GM12891 (cell line): ENCODE measurements at regions not wholly inside any gene's neighbourhood (a gene's known extent, or its start where the extent isn't known, plus 50 kb on each side); places are given as distances from the start of the nearest gene placed in this dataset.
"Not testable (repeated sequence)": the region's sequence is repeated elsewhere in the genome, so short reads cannot be mapped to it uniquely, and the experiment has no call there.

Experiments used
- DNase-seq: peaks from one replicate; pipeline ENCODE4 v3.0.0; 2011; ENCODE audit warnings: low spot score; ENCODE audit not compliant: insufficient read length
- FAIRE-seq: peaks from 2 replicates; lab custom pipeline; 2011; peaks lifted over from hg19 to GRCh38; lab: Jason Lieb, UNC
- PAX5 ChIP-seq: IDR thresholded peaks from 2 replicates; pipeline ENCODE4 v1.6.1; 2011; ENCODE audit warnings: low read length, moderate library complexity, mild to moderate bottlenecking; ENCODE audit not compliant: insufficient read depth, severe bottlenecking
- POLR2A ChIP-seq: IDR thresholded peaks from 2 replicates; pipeline ENCODE4 v1.6.1; 2011; ENCODE audit warnings: low read depth, low read length, control low read depth
- POLR2AphosphoS5 ChIP-seq: IDR thresholded peaks from 2 replicates; pipeline ENCODE4 v1.6.1; 2011; ENCODE audit warnings: low read depth, low read length, control low read depth
- POU2F2 ChIP-seq: IDR thresholded peaks from 2 replicates; pipeline ENCODE4 v1.6.1; 2011; ENCODE audit warnings: low read depth, mild to moderate bottlenecking, control low read depth, low read length, moderate library complexity
- SPI1 ChIP-seq: IDR thresholded peaks from 2 replicates; pipeline ENCODE4 v1.6.1; 2011; ENCODE audit warnings: low read depth, low read length, control low read depth
- TAF1 ChIP-seq: IDR thresholded peaks from 2 replicates; pipeline ENCODE4 v1.6.1; 2011; ENCODE audit warnings: low read depth, low read length, control low read depth

DNA sequence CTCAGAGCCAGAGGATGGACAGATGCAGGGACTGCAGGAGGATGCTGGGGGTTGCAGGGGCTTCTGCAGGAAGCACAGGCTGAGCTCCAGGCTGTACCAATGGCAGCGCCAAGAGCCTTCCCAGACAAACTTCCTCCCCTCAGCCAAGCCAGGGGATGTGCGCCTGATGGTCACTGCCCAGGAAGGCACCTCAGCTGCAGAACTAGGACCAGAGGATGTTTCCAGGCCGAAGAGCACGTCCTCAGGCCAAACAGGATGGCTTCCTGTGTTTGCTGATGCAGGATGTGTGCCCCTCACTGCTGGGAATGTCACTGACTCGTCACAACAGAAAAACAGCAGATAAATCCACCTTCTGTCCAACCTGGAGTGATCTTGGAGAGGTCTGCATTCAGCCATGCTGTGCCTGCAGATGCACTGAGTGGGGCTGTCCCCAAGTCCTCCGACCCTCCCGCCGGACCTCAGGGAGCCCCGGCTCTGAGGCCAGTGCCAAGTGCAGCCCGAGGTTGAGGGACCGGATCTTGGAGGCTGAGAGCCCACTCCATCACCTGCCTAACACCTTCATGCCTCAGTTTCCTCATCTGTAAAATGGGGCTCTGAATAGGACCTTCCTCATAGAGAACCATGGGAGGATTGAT, 152.5 kb upstream of the CHST15 start:
- TF ChIP-seq SPI1 (no peak), POLR2A (no peak)
- no peak for FAIRE-seq
- DNase-seq: no peak

DNA sequence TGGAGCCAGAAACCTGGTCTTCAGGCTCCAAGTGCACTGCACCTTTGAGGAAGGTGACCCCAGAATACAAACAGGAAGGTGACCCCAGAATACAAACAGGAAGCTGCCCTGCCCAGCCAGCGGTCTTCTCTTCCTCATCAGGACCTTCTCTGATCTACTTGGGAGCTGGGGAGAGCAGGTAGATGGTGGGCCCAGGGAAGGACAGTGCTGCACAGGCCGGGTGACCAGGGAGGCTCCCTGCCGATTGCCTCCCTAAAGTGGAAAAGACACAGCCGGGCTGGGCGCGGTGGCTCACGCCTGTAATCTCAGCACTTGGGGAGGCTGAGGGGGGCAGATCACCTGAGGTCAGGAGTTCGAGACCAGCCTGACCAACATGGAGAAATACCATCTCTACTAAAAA, 151.8 kb upstream of the CHST15 start:
- no peak for TF ChIP-seq POLR2AphosphoS5
- no peak for TF ChIP-seq POU2F2
- TF ChIP-seq SPI1: no peak
- no peak for TF ChIP-seq POLR2A
- TF ChIP-seq PAX5: no peak
- no peak for DNase-seq
- no peak for FAIRE-seq

- TF ChIP-seq POLR2A: no peak
- no peak for TF ChIP-seq PAX5
- no peak for TF ChIP-seq POLR2AphosphoS5
- TF ChIP-seq POU2F2: no peak
- no peak for TF ChIP-seq SPI1
- TF ChIP-seq TAF1: no peak
- no peak for FAIRE-seq
- DNase-seq: no peak
Observed at GRCh38 chr10:124244256-124244877, 151.0 kb upstream of the CHST15 start.

GRCh38 chr10:124243702-124244121, 150.3 kb upstream of the CHST15 start:
- TF ChIP-seq POLR2AphosphoS5 (no peak), SPI1 (no peak), POLR2A (no peak), TAF1 (no peak), PAX5 (no peak), POU2F2 (no peak)
- no peak for DNase-seq
- FAIRE-seq: no peak

DNA sequence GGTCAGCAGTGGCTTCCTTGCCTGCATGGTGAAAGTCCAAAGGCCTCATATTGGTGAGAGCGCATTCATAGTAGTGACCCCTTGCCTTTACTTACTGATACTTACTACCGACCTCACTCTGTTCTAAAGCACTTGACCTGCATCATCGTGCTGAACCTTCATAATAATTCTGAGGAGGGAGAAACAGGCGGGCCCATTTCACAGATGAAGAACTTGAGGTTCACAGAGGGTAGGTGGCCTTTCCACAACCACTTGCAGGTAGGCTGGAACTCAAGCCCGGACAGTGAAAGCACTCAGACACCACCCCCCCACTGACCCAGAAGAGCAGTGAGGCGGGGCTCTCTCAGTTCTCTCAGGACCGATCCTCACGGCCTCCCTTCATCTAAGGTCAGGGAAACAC, 149.4 kb upstream of the CHST15 start:
- TF ChIP-seq PAX5 (no peak), POLR2AphosphoS5 (no peak), SPI1 (no peak), POU2F2 (no peak), TAF1 (no peak), POLR2A (no peak)
- FAIRE-seq (no peak), DNase-seq (no peak)

- no peak for DNase-seq
- FAIRE-seq: no peak
- TF ChIP-seq TAF1: no peak
- no peak for TF ChIP-seq SPI1
- TF ChIP-seq POU2F2: no peak
- TF ChIP-seq PAX5: no peak
- no peak for TF ChIP-seq POLR2AphosphoS5
- no peak for TF ChIP-seq POLR2A
Observed at GRCh38 chr10:124242365-124242764, 149.0 kb upstream of the CHST15 start.

DNA sequence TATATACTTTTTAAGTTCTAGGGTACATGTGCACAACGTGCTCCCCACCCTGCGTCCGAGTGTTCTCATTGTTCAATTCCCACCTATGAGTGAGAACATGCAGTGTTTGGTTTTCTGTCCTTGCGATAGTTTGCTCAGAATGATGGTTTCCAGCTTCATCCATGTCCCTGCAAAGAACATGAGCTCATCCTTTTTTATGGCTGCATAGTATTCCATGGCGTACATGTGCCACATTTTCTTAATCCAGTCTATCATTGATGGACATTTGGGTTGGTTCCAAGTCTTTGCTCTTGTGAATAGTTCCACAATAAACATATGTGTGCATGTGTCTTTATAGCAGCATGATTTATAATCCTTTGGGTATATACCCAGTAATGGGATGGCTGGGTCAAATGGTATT, 148.1 kb upstream of the CHST15 start:
- not testable (repeated sequence) for DNase-seq, FAIRE-seq

GRCh38 chr10:124240839-124241291, 147.5 kb upstream of the CHST15 start:
- TF ChIP-seq POU2F2 (no peak), PAX5 (no peak), POLR2A (no peak)
- FAIRE-seq: no peak

DNA sequence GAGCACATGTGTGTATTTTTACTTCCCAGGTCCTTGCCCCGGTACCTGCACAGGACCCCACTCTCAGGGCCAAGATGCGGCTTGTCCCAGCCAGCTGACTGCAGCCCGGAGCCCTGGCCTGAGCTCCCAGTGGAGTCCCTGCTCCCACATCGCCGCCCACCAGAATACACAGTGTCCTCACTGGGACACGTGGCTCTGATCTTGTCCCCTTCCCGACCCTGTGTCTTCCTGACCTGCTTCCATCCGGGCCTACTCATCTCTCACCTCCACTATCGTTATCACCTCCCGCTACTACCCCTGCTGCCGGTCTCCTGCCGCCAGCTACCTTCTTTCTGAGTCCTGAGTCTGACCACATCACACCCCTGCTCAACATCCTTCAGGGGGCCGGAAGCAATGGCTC, 146.3 kb upstream of the CHST15 start:
- no peak for DNase-seq
- no peak for FAIRE-seq
- TF ChIP-seq POLR2A: no peak
- no peak for TF ChIP-seq SPI1
- TF ChIP-seq TAF1: no peak
- TF ChIP-seq POU2F2: no peak
- no peak for TF ChIP-seq PAX5
- TF ChIP-seq POLR2AphosphoS5: no peak

More at GRCh38 chr10:124240839-124241291, 147.5 kb upstream of the CHST15 start:
- no peak for DNase-seq

- DNase-seq (no peak), FAIRE-seq (no peak)
- no peak for TF ChIP-seq POLR2AphosphoS5
- TF ChIP-seq POU2F2: no peak
- no peak for TF ChIP-seq POLR2A
- TF ChIP-seq SPI1: no peak
- no peak for TF ChIP-seq PAX5
- TF ChIP-seq TAF1: no peak
Observed at GRCh38 chr10:124239134-124239533, 145.7 kb upstream of the CHST15 start.
